Keratinocyte (primary cell): ENCODE measurements at regions not wholly inside any gene's neighbourhood (a gene's known extent, or its start where the extent isn't known, plus 50 kb on each side); places are given as distances from the start of the nearest gene placed in this dataset.
"Not testable (repeated sequence)": the region's sequence is repeated elsewhere in the genome, so short reads cannot be mapped to it uniquely, and the experiment has no call there.

Source experiments
- DNase-seq: peaks from one replicate; pipeline ENCODE4 v3.0.0-alpha.2; 2011; ENCODE audit warnings: low read depth, missing footprints, low spot score
- FAIRE-seq: peaks from 2 replicates; lab custom pipeline; 2011; peaks lifted over from hg19 to GRCh38; lab: Jason Lieb, UNC
- H2AFZ ChIP-seq: 2 replicates; pipeline ENCODE4 v1.6.0; 2012; ENCODE audit warnings: low read length, control low read depth, inconsistent platforms; ENCODE audit not compliant: control insufficient read depth
- H3K27ac ChIP-seq: 2 replicates; pipeline ENCODE4 v1.5.1; 2011; ENCODE audit warnings: low read length; ENCODE audit not compliant: control insufficient read depth, insufficient read depth
- H3K27me3 ChIP-seq: 3 replicates; pipeline ENCODE4 v1.6.0; 2011; ENCODE audit warnings: low read length; ENCODE audit not compliant: control insufficient read depth, insufficient read depth; ENCODE audit errors: extremely low read depth
- H3K36me3 ChIP-seq, 2 experiments: 2 replicates in 1 of 2; 3 replicates in 1 of 2; pipeline ENCODE4 v1.5.1; 2011; ENCODE audit warnings: low read length in 2 of 2, mild to moderate bottlenecking in 1 of 2; ENCODE audit not compliant: control insufficient read depth in 2 of 2, insufficient read depth in 2 of 2; ENCODE audit errors: extremely low read depth in 1 of 2
- H3K4me1 ChIP-seq: 3 replicates; pipeline ENCODE4 v1.5.1; 2011; ENCODE audit warnings: low read length; ENCODE audit not compliant: control insufficient read depth, insufficient read depth; ENCODE audit errors: extremely low read depth
- H3K4me2 ChIP-seq: 3 replicates; pipeline ENCODE4 v1.6.0; 2011; ENCODE audit warnings: low read depth, low read length; ENCODE audit not compliant: control insufficient read depth, insufficient read depth; ENCODE audit errors: extremely low read depth
- H3K4me3 ChIP-seq, 3 experiments: fragments of 200-600 bp in 1 of 3; sonication (generic) in 1 of 3; 2 replicates in 2 of 3; 3 replicates in 1 of 3; pipeline ENCODE4 v1.5.1; 2011 to 2016; ENCODE audit warnings: low read length in 3 of 3, mild to moderate bottlenecking in 3 of 3, control low read depth in 2 of 3, inconsistent platforms in 1 of 3, low read depth in 1 of 3, mixed read lengths in 1 of 3, mixed run types in 1 of 3, moderate library complexity in 1 of 3; ENCODE audit not compliant: control insufficient read depth in 2 of 3, insufficient read depth in 2 of 3; ENCODE audit errors: extremely low read depth in 1 of 3
- H3K79me2 ChIP-seq: 2 replicates; pipeline ENCODE4 v1.6.0; 2012; ENCODE audit warnings: low read length; ENCODE audit not compliant: control insufficient read depth, insufficient read depth
- H3K9ac ChIP-seq: 3 replicates; pipeline ENCODE4 v1.6.0; 2011; ENCODE audit warnings: low read length; ENCODE audit not compliant: control insufficient read depth, insufficient read depth; ENCODE audit errors: extremely low read depth
- H3K9me1 ChIP-seq: 3 replicates; pipeline ENCODE4 v1.6.0; 2011; ENCODE audit warnings: low read length; ENCODE audit not compliant: control insufficient read depth, insufficient read depth; ENCODE audit errors: extremely low read depth
- H3K9me3 ChIP-seq: 2 replicates; pipeline ENCODE4 v1.5.1; 2012; ENCODE audit warnings: low read depth, low read length; ENCODE audit not compliant: control insufficient read depth
- H4K20me1 ChIP-seq: 3 replicates; pipeline ENCODE4 v1.6.0; 2011; ENCODE audit warnings: low read length; ENCODE audit not compliant: control insufficient read depth, insufficient read depth; ENCODE audit errors: extremely low read depth
- EZH2 ChIP-seq: IDR thresholded peaks from one replicate; pipeline ENCODE4 v1.6.1; 2012; ENCODE audit warnings: inconsistent platforms, mild to moderate bottlenecking, low read length, moderate library complexity
- dilution Hi-C: fragments of 300-500 bp; cut with MboI; formaldehyde crosslinking; loops from one replicate; pipeline ENCODE4 v1.7.0; 2020; ENCODE audit warnings: low sequenced_read_pairs; ENCODE audit not compliant: extremely low pct_ligation_motif_present
- TF ChIP-seq, protein P1 (sequence below), 3 experiments: IDR thresholded peaks in 1 of 3; conservative IDR thresholded peaks in 1 of 3; optimal IDR thresholded peaks in 1 of 3; 2 replicates in 2 of 3; 3 replicates in 1 of 3; pipeline versions ENCODE3 to v1.5.1; 2011; ENCODE audit warnings: low read length in 3 of 3, mild to moderate bottlenecking in 3 of 3, moderate library complexity in 2 of 3, control low read depth in 1 of 3, inconsistent platforms in 1 of 3; ENCODE audit not compliant: insufficient read depth in 2 of 3; ENCODE audit errors: extremely low read depth in 1 of 3

DNA sequence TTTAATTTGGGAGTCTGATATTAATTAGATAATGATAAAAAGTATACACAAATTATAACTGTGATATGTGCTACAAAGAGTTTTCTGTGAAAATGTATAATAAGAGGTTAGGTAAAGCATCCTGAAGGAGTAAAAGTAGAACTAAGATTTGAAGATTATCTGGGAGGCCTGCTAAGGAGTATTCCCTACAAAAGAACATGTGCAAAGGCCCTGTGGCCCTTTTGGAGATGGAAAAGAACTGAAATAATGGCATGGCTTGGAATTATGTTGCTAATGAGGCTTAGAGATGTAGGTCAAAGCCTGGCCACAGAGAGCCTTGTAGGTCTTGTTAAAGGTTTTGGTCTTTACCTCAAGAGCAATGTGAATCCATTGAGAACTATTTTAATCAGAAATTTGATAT is 82.0 kb downstream of the ZIC4 start:
- no peak overlapping the region for H3K4me3 ChIP-seq
- H3K79me2 ChIP-seq = no peaks in the 10 kb centered on the region
- H3K27ac ChIP-seq = no peak overlapping the region
- no peaks in the 10 kb centered on the region for H3K9me1 ChIP-seq
- H3K27me3 ChIP-seq = no peaks in the 10 kb centered on the region
- FAIRE-seq (no peak), DNase-seq (no peak)
- H3K4me1 ChIP-seq = no peaks in the 10 kb centered on the region
- H3K4me2 ChIP-seq = no peak overlapping the region
- dilution Hi-C loops = no loop called here
- H2AFZ ChIP-seq = no peak overlapping the region
- no peak overlapping the region for H3K9ac ChIP-seq
- H3K9me3 ChIP-seq = no peaks in the 10 kb centered on the region
- H3K36me3 ChIP-seq = no peaks in the 10 kb centered on the region
- no peak for TF ChIP-seq EZH2
- TF ChIP-seq, protein P1, sequence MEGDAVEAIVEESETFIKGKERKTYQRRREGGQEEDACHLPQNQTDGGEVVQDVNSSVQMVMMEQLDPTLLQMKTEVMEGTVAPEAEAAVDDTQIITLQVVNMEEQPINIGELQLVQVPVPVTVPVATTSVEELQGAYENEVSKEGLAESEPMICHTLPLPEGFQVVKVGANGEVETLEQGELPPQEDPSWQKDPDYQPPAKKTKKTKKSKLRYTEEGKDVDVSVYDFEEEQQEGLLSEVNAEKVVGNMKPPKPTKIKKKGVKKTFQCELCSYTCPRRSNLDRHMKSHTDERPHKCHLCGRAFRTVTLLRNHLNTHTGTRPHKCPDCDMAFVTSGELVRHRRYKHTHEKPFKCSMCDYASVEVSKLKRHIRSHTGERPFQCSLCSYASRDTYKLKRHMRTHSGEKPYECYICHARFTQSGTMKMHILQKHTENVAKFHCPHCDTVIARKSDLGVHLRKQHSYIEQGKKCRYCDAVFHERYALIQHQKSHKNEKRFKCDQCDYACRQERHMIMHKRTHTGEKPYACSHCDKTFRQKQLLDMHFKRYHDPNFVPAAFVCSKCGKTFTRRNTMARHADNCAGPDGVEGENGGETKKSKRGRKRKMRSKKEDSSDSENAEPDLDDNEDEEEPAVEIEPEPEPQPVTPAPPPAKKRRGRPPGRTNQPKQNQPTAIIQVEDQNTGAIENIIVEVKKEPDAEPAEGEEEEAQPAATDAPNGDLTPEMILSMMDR (optimal IDR thresholded peaks at IDR 0.05 in 1 of 3, IDR thresholded peaks at IDR 0.05 in 1 of 3, conservative IDR thresholded peaks at IDR 0.05 in 1 of 3; ENCODE audit: extremely low read depth in 1 of 3, insufficient read depth in 2 of 3, low read length in 3 of 3) = no peak
- H4K20me1 ChIP-seq = no peaks in the 10 kb centered on the region

DNA sequence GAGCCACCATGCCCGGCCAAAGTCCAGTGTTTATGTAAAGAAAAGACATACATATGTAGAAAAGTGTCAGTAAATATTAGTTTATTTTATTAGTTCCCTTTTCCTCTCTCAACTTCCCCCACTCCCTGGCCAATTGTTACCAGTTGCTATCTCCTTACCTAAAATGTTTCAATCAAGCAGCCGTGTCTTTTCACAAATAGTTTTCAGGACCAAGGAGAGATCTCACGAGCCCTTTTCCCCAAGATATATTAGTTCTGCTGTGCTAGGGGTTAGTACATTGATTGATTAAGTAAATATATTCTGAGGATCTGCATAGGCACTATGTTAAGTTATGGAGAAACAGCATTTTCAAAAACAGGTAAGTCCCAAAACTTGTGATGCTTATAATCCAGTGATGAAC is 87.4 kb downstream of the ZIC4 start:
- no peaks in the 10 kb centered on the region for H3K27me3 ChIP-seq
- H2AFZ ChIP-seq = no peak overlapping the region
- no peaks in the 10 kb centered on the region for H4K20me1 ChIP-seq
- H3K4me1 ChIP-seq = no peaks in the 10 kb centered on the region
- no peak overlapping the region for H3K4me2 ChIP-seq
- no peak for DNase-seq
- TF ChIP-seq, protein P1 (optimal IDR thresholded peaks at IDR 0.05 in 1 of 3, IDR thresholded peaks at IDR 0.05 in 1 of 3, conservative IDR thresholded peaks at IDR 0.05 in 1 of 3; ENCODE audit: extremely low read depth in 1 of 3, insufficient read depth in 2 of 3, low read length in 3 of 3) = no peak
- TF ChIP-seq EZH2 = no peak
- no peaks in the 10 kb centered on the region for H3K9me1 ChIP-seq
- no peaks in the 10 kb centered on the region for H3K79me2 ChIP-seq
- dilution Hi-C loops = no loop called here
- no peak overlapping the region for H3K27ac ChIP-seq
- no peaks in the 10 kb centered on the region for H3K36me3 ChIP-seq
- no peak overlapping the region for H3K9ac ChIP-seq
- H3K4me3 ChIP-seq = no peak overlapping the region
- no peak for FAIRE-seq
- H3K9me3 ChIP-seq = no peaks in the 10 kb centered on the region

DNA sequence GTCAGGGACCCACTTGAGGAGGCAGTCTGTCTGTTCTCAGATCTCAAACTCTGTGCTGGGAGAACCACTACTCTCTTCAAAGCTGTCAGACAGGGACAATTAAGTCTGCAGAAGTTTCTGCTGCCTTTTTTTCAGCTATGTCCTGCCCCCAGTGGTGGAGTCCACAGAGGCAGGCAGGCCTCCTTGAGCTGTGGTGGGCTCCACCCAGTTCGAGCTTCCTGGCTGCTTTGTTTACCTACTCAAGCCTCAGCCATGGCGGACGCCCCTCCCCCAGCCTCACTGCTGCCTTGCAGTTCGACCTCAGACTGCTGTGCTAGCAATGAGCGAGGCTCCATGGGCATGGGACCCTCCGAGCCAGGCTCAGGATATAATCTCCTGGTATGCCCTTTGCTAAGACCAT is 89.3 kb downstream of the ZIC4 start:
- H3K4me1 ChIP-seq, H4K20me1 ChIP-seq, H3K27me3 ChIP-seq, H3K9me3 ChIP-seq, dilution Hi-C loops, H2AFZ ChIP-seq, H3K9ac ChIP-seq, H3K9me1 ChIP-seq, H3K36me3 ChIP-seq, DNase-seq, H3K4me3 ChIP-seq, H3K79me2 ChIP-seq, FAIRE-seq, H3K27ac ChIP-seq, H3K4me2 ChIP-seq: not testable (repeated sequence)
